Naive thymus-derived CD4-positive, alpha-beta T cell (primary cell): ENCODE measurements at regions not wholly inside any gene's neighbourhood (a gene's known extent, or its start where the extent isn't known, plus 50 kb on each side); places are given as distances from the start of the nearest gene placed in this dataset.

Experiments used
- ATAC-seq: fragments of 150-1000 bp; cut with Tn5 transposase; 2 replicates; pipeline ENCODE4 v1.10.0; 2021; ENCODE audit warnings: mild to moderate bottlenecking, moderate library complexity
- CTCF ChIA-PET: fragments of 350-600 bp; sonication (Branson Sonifier 250); formaldehyde crosslinking; loops from one replicate; lab custom pipeline; 2021; ENCODE audit warnings: antibody characterized with exemption; lab: Charles Lee
- POLR2A ChIA-PET: fragments of 350-600 bp; sonication (Branson Sonifier 250); formaldehyde crosslinking; loops from one replicate; lab custom pipeline; 2021; ENCODE audit warnings: antibody characterized with exemption, inconsistent platforms; lab: Charles Lee
- DNase-seq, 9 donors: peaks; one replicate each; pipeline versions ENCODE4 v3.0.0 to v3.0.0-alpha.2; 2020 to 2022; ENCODE audit warnings: mixed read lengths in 1 of 9
- H3K27ac ChIP-seq: one replicate; pipeline ENCODE4 v1.7.0; 2013; ENCODE audit warnings: mild to moderate bottlenecking, low read depth, low read length, moderate library complexity
- H3K27me3 ChIP-seq, 2 donors: one replicate each; pipeline ENCODE4 v1.7.0; 2013; ENCODE audit warnings: low read length in 2 of 2, mild to moderate bottlenecking in 2 of 2, moderate library complexity in 2 of 2; ENCODE audit not compliant: control insufficient read depth in 2 of 2, insufficient read depth in 2 of 2
- H3K36me3 ChIP-seq, 3 experiments: 1 replicate in 2 of 3; 2 replicates in 1 of 3; pipeline ENCODE4 v1.7.0; 2013; ENCODE audit warnings: low read length in 3 of 3, mild to moderate bottlenecking in 3 of 3, moderate library complexity in 1 of 3; ENCODE audit not compliant: insufficient read depth in 3 of 3, control insufficient read depth in 2 of 3
- H3K4me1 ChIP-seq, 2 donors: one replicate each; pipeline ENCODE4 v1.7.0; 2013; ENCODE audit warnings: low read length in 2 of 2, mild to moderate bottlenecking in 2 of 2, moderate library complexity in 1 of 2; ENCODE audit not compliant: control insufficient read depth in 2 of 2, insufficient read depth in 2 of 2
- H3K4me3 ChIP-seq: 2 replicates; pipeline ENCODE4 v1.7.0; 2013; ENCODE audit warnings: mild to moderate bottlenecking, low read length
- H3K9me3 ChIP-seq, 3 experiments: 1 replicate in 2 of 3; 2 replicates in 1 of 3; pipeline ENCODE4 v1.7.0; 2013; ENCODE audit warnings: low read length in 3 of 3; ENCODE audit not compliant: control insufficient read depth in 2 of 3
- H3K27ac Mint-ChIP-seq, 9 donors: one replicate each; pipeline ENCODE4 v1.8.0; 2020 to 2022; ENCODE audit warnings: mixed read lengths in 9 of 9, mild to moderate bottlenecking in 8 of 9, moderate library complexity in 5 of 9, inconsistent platforms in 2 of 9
- H3K27me3 Mint-ChIP-seq, 5 donors: one replicate each; pipeline ENCODE4 v1.8.0; 2021 to 2022; ENCODE audit warnings: mixed read lengths in 5 of 5, mild to moderate bottlenecking in 1 of 5
- H3K36me3 Mint-ChIP-seq, 5 donors: one replicate each; pipeline ENCODE4 v1.8.0; 2020 to 2022; ENCODE audit warnings: mixed read lengths in 5 of 5, mild to moderate bottlenecking in 3 of 5, inconsistent platforms in 1 of 5
- H3K4me1 Mint-ChIP-seq, 7 donors: one replicate each; pipeline ENCODE4 v1.8.0; 2020 to 2022; ENCODE audit warnings: mixed read lengths in 7 of 7, mild to moderate bottlenecking in 3 of 7, inconsistent platforms in 1 of 7
- H3K4me3 Mint-ChIP-seq, 10 donors: one replicate each; pipeline ENCODE4 v1.8.0; 2020 to 2022; ENCODE audit warnings: mild to moderate bottlenecking in 10 of 10, mixed read lengths in 10 of 10, moderate library complexity in 6 of 10, inconsistent platforms in 2 of 10
- H3K9me3 Mint-ChIP-seq, 11 donors: one replicate each; pipeline ENCODE4 v1.8.0; 2020 to 2022; ENCODE audit warnings: mixed read lengths in 11 of 11, mild to moderate bottlenecking in 4 of 11, inconsistent platforms in 1 of 11, moderate library complexity in 1 of 11
- intact Hi-C, 2 donors: fragments of 100-400 bp; cut with micrococcal nuclease; formaldehyde crosslinking; loops; one replicate each; pipeline ENCODE4 v1.15.1; 2023

DNA sequence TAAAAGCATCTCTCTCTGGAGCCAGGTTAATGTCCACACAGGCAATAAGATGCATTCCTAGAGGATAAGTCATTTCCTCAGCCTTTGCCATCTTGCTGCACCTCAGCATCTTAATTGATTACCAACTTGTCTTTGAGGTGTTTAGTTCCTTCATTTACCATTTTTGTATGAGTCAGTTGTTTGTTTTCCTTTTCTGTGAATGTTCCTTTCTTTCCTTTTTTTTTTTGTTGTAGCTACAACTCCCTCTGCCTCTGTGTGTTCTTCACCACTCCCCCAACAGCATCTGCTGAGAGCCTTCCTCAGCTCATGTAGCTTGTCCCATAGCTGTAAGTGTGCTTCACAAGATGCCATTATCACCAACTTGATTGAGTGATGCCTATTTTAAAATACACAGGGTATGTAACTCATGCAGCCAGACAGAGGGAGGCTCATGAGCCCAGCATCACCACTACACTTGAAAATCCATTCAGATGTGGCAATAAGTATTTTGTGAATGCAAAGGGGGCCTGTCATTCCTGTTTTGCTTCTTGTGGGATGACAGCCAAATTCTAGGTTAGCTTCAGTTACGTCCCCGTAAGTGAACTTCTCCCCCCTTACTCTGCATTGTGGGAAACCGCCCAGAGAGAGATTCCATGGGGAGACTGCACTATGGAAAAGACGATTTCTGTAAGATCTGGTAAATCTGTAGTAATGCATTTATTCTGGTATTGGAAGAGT, 315.9 kb upstream of the ZEB2 start:
- Histone ChIP-seq H3K4me1 (no peaks in the 10 kb centered on the region), H3K9me3 (no peaks in the 10 kb centered on the region), H3K36me3 (no peaks in the 10 kb centered on the region), H3K4me3 (no peak overlapping the region), H3K27ac (no peak overlapping the region), H3K27me3 (no peaks in the 10 kb centered on the region)
- ChIA-PET CTCF (no interaction called here), POLR2A (no interaction called here)
- H3K36me3 Mint-ChIP-seq = no peaks in the 10 kb centered on the region
- peaks cover 0 to 12% (median 4%) of the 10 kb centered on the region in 5 donors for H3K27me3 Mint-ChIP-seq
- peaks cover 0 to 4% (median 0%) of the 10 kb centered on the region in 11 donors for H3K9me3 Mint-ChIP-seq
- no peak overlapping the region for H3K27ac Mint-ChIP-seq
- DNase-seq (no peak), ATAC-seq (no peak)
- intact Hi-C loops = no loop called here
- H3K4me3 Mint-ChIP-seq = no peak overlapping the region
- H3K4me1 Mint-ChIP-seq = no peaks in the 10 kb centered on the region

DNA sequence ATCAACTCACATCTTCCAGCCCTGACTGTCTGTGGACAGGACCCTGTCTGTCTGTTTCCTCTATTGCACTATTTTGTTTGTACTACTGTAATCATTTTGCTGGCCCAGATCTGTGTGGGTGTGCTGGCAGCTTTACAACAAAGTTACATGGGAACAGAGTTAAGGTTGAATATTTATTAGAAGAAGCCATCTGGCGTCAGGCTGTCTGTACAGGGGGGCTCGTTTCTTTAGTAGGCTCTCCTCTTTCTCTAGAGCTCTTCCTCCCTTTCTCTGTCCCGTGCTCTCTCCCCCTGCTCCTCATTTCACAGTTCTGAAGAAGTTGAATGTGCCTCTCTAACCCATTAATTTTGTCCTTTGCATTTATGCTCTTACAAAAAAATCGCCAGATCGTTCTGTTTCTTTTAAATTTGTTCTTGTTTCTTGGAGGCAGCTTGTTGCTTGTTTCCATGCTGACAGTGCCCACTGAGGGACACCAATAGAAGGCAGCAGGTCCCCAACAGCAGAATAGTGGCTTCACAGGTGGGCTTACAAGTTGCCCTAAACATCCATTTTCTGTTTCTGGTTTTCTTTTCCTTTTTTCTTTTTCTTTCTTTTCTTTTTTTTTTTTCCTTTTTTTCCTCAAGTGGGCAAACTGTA, 315.2 kb upstream of the ZEB2 start:
- Histone ChIP-seq H3K27me3 (no peaks in the 10 kb centered on the region), H3K9me3 (no peaks in the 10 kb centered on the region), H3K27ac (no peak overlapping the region), H3K36me3 (no peaks in the 10 kb centered on the region), H3K4me3 (no peak overlapping the region), H3K4me1 (no peaks in the 10 kb centered on the region)
- intact Hi-C loops = no loop called here
- POLR2A ChIA-PET = no interaction called here
- Mint-ChIP-seq H3K27me3 (peaks cover 0 to 12% (median 4%) of the 10 kb centered on the region in 5 donors), H3K9me3 (peaks cover 0 to 4% (median 0%) of the 10 kb centered on the region in 11 donors), H3K27ac (no peak overlapping the region), H3K4me3 (no peak overlapping the region), H3K36me3 (no peaks in the 10 kb centered on the region), H3K4me1 (no peaks in the 10 kb centered on the region)
- no peak for DNase-seq
- no peak for ATAC-seq
- CTCF ChIA-PET = no interaction called here

DNA sequence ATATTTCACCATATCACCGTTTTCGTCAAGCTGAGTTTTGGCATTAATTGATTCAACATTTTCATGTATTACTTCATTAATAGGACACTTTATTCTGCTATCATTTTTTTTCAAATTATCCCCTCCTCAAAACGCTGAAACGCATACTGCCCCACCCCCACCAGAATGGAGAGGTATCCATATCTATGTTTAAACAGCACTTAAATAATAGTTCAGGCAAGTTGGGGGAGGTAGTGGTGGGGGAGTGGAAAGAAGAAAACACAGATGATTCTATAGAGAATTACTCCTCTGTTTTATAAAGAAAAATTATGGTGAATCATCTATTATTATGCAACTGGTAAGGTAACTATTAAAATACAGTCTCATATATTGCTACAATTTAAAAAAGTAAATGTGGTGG, 314.4 kb upstream of the ZEB2 start:
- no peaks in the 10 kb centered on the region for H3K27me3 ChIP-seq
- Mint-ChIP-seq H3K27ac (no peak overlapping the region), H3K9me3 (peaks cover 0 to 4% (median 0%) of the 10 kb centered on the region in 11 donors), H3K4me1 (no peaks in the 10 kb centered on the region), H3K4me3 (no peak overlapping the region), H3K27me3 (peaks cover 0 to 12% (median 4%) of the 10 kb centered on the region in 5 donors), H3K36me3 (no peaks in the 10 kb centered on the region)
- H3K4me1 ChIP-seq = no peaks in the 10 kb centered on the region
- H3K9me3 ChIP-seq = no peaks in the 10 kb centered on the region
- CTCF ChIA-PET = no interaction called here
- POLR2A ChIA-PET = no interaction called here
- intact Hi-C loops = no loop called here
- no peak for ATAC-seq
- H3K36me3 ChIP-seq = no peaks in the 10 kb centered on the region
- DNase-seq = no peak
- no peak overlapping the region for H3K4me3 ChIP-seq
- no peak overlapping the region for H3K27ac ChIP-seq

- intact Hi-C loops = no loop called here
- POLR2A ChIA-PET = no interaction called here
- Histone ChIP-seq H3K4me1 (no peaks in the 10 kb centered on the region), H3K27ac (no peak overlapping the region), H3K4me3 (no peak overlapping the region), H3K9me3 (no peaks in the 10 kb centered on the region), H3K36me3 (no peaks in the 10 kb centered on the region), H3K27me3 (no peaks in the 10 kb centered on the region)
- peaks cover 0 to 5% (median 0%) of the 10 kb centered on the region in 5 donors for H3K27me3 Mint-ChIP-seq
- DNase-seq (no peak), ATAC-seq (peak; percentile 48)
- no peaks in the 10 kb centered on the region for H3K4me1 Mint-ChIP-seq
- H3K4me3 Mint-ChIP-seq = no peak overlapping the region
- peaks cover 0 to 3% (median 0%) of the 10 kb centered on the region in 11 donors for H3K9me3 Mint-ChIP-seq
- no peaks in the 10 kb centered on the region for H3K36me3 Mint-ChIP-seq
- no peak overlapping the region for H3K27ac Mint-ChIP-seq
- CTCF ChIA-PET = no interaction called here
These were observed 313.2 kb upstream of the ZEB2 start for GRCh38 chr2:144833075-144833637.

- no peak overlapping the region for H3K4me3 Mint-ChIP-seq
- no peak for DNase-seq
- H3K27ac Mint-ChIP-seq = no peak overlapping the region
- Histone ChIP-seq H3K27ac (no peak overlapping the region), H3K27me3 (no peaks in the 10 kb centered on the region), H3K36me3 (no peaks in the 10 kb centered on the region), H3K9me3 (no peaks in the 10 kb centered on the region), H3K4me1 (no peaks in the 10 kb centered on the region), H3K4me3 (no peak overlapping the region)
- POLR2A ChIA-PET = no interaction called here
- H3K27me3 Mint-ChIP-seq = no peaks in the 10 kb centered on the region
- CTCF ChIA-PET = no interaction called here
- H3K4me1 Mint-ChIP-seq = no peaks in the 10 kb centered on the region
- peaks cover 0 to 2% (median 0%) of the 10 kb centered on the region in 11 donors for H3K9me3 Mint-ChIP-seq
- intact Hi-C loops = no loop called here
- no peak for ATAC-seq
- no peaks in the 10 kb centered on the region for H3K36me3 Mint-ChIP-seq
These were observed 312.1 kb upstream of the ZEB2 start for GRCh38 chr2:144832048-144832447.

DNA sequence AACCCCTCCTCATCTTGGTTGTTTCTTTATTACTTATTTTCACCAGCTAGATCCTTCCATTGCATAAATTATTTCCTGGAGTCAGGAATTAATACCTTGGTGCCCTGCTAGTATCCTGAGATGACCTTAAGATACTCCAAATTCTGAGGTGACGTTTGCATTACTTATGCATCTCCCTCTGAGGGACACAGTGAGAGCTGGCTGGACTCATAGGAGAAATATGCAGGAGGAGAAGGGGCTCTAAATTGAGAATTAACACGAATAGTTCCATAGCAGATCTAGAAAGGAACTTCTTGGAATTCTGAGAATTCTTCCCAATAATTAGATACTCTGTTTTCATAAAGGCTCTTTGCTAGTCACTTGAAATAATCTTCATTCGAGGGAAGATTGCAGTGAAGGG, 310.6 kb upstream of the ZEB2 start:
- POLR2A ChIA-PET = no interaction called here
- H3K4me1 ChIP-seq = no peaks in the 10 kb centered on the region
- Mint-ChIP-seq H3K27ac (no peak overlapping the region), H3K4me1 (no peaks in the 10 kb centered on the region), H3K36me3 (no peaks in the 10 kb centered on the region), H3K9me3 (peaks cover 0 to 5% (median 0%) of the 10 kb centered on the region in 11 donors), H3K4me3 (no peak overlapping the region), H3K27me3 (no peaks in the 10 kb centered on the region)
- no peaks in the 10 kb centered on the region for H3K27me3 ChIP-seq
- CTCF ChIA-PET = no interaction called here
- H3K27ac ChIP-seq = no peak overlapping the region
- DNase-seq (no peak), ATAC-seq (no peak)
- no peak overlapping the region for H3K4me3 ChIP-seq
- H3K9me3 ChIP-seq = no peaks in the 10 kb centered on the region
- H3K36me3 ChIP-seq = no peaks in the 10 kb centered on the region
- intact Hi-C loops = no loop called here

DNA sequence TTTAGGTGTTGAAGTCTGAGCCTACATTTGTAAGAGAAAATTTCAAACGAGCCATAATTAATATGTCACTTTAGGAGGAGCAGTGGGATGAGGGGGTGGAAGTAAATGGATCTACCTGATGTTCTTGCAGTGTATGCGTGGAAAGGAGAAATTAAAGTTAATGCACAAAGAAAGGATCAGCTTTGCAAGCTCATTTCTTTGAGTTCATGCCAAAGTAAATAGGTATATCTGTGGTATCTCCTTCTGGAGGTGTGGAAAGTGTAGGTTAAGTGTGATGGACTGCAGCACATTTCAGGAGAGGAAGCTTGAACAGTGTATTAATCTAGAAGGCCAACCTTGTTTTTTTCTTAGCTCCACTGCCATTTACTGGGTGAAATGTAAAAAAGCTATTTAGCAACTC, 307.5 kb upstream of the ZEB2 start:
- CTCF ChIA-PET = no interaction called here
- Histone ChIP-seq H3K4me3 (no peak overlapping the region), H3K4me1 (no peaks in the 10 kb centered on the region), H3K27me3 (no peaks in the 10 kb centered on the region), H3K9me3 (no peaks in the 10 kb centered on the region), H3K36me3 (no peaks in the 10 kb centered on the region), H3K27ac (no peak overlapping the region)
- Mint-ChIP-seq H3K9me3 (peaks cover 0 to 9% (median 2%) of the 10 kb centered on the region in 11 donors), H3K4me1 (no peaks in the 10 kb centered on the region), H3K27ac (no peak overlapping the region), H3K36me3 (no peaks in the 10 kb centered on the region), H3K4me3 (no peak overlapping the region), H3K27me3 (no peaks in the 10 kb centered on the region)
- ATAC-seq = no peak
- POLR2A ChIA-PET = no interaction called here
- DNase-seq = no peak
- intact Hi-C loops = no loop called here
